GM18517 (cell line): ENCODE measurements at regions not wholly inside any gene's neighbourhood (a gene's known extent, or its start where the extent isn't known, plus 50 kb on each side); places are given as distances from the start of the nearest gene placed in this dataset.

Experiments used
- ATAC-seq: cut with Tn5 transposase; IDR thresholded peaks from one replicate; pipeline ENCODE4 v1.9.1; 2021; ENCODE audit warnings: mild to moderate bottlenecking, moderate library complexity; ENCODE audit not compliant: unreplicated experiment

- ATAC-seq = no peak
These were observed 189.6 kb downstream of the MYCN start for GRCh38 chr2:16129716-16130540.

GRCh38 chr2:16128746-16129610, 188.6 kb downstream of the MYCN start:
- ATAC-seq = no peak

- no peak for ATAC-seq
These were observed 187.6 kb downstream of the MYCN start for GRCh38 chr2:16127958-16128357.

GRCh38 chr2:16127276-16127940, 187.1 kb downstream of the MYCN start:
- no peak for ATAC-seq

- ATAC-seq = no peak
These were observed 186.3 kb downstream of the MYCN start for GRCh38 chr2:16126517-16127275.

GRCh38 chr2:16125614-16126516, 185.5 kb downstream of the MYCN start:
- no peak for ATAC-seq

- ATAC-seq = no peak
These were observed 184.7 kb downstream of the MYCN start for GRCh38 chr2:16124881-16125613.

- ATAC-seq = no peak
These were observed 183.8 kb downstream of the MYCN start for GRCh38 chr2:16123856-16124780.

GRCh38 chr2:16123421-16123820, 183.1 kb downstream of the MYCN start:
- ATAC-seq = no peak

GRCh38 chr2:16122556-16122955, 182.2 kb downstream of the MYCN start:
- ATAC-seq = no peak

GRCh38 chr2:16121986-16122390, 181.6 kb downstream of the MYCN start:
- ATAC-seq = no peak

- ATAC-seq = no peak
These were observed 181.1 kb downstream of the MYCN start for GRCh38 chr2:16121231-16121985.

GRCh38 chr2:16120591-16121180, 180.3 kb downstream of the MYCN start:
- ATAC-seq = no peak

- no peak for ATAC-seq
These were observed 179.4 kb downstream of the MYCN start for GRCh38 chr2:16119741-16120140.

- ATAC-seq = no peak
These were observed 178.6 kb downstream of the MYCN start for GRCh38 chr2:16118611-16119590.
